Gastroesophageal sphincter (tissue), 4 donors: ENCODE measurements at regions not wholly inside any gene's neighbourhood (a gene's known extent, or its start where the extent isn't known, plus 50 kb on each side); places are given as distances from the start of the nearest gene placed in this dataset.

ENCODE experiments used
- ATAC-seq: fragments of 150-250 bp; one replicate; pipeline ENCODE4 v1.9.1; 2016; ENCODE audit warnings: mild to moderate bottlenecking, moderate library complexity
- H3K27ac ChIP-seq, 4 donors: fragments of 200-600 bp; sonication (generic) in 3 of 4; 1 replicate in 3 of 4; 2 replicates in 1 of 4; pipeline ENCODE4 v1.5.1; 2016 to 2019
- H3K27me3 ChIP-seq: fragments of 200-600 bp; sonication (generic); one replicate; pipeline ENCODE4 v1.5.1; 2019
- H3K36me3 ChIP-seq, 2 donors: fragments of 200-600 bp; sonication (generic); one replicate each; pipeline ENCODE4 v1.5.1; 2019; ENCODE audit warnings: control low read depth in 1 of 2
- H3K4me1 ChIP-seq, 3 donors: fragments of 200-600 bp; sonication (generic); 1 replicate in 2 of 3; 2 replicates in 1 of 3; pipeline ENCODE4 v1.5.1; 2016 to 2019; ENCODE audit warnings: control low read depth in 2 of 3
- H3K4me3 ChIP-seq, 2 donors: fragments of 200-600 bp; sonication (generic); one replicate each; pipeline ENCODE4 v1.5.1; 2019; ENCODE audit warnings: mild to moderate bottlenecking in 1 of 2, moderate library complexity in 1 of 2
- H3K9me3 ChIP-seq, 3 donors: fragments of 200-600 bp; sonication (generic); one replicate each; pipeline ENCODE4 v1.5.1; 2017 to 2019; ENCODE audit warnings: control low read depth in 2 of 3
- EP300 ChIP-seq: sonication (generic); formaldehyde crosslinking; IDR thresholded peaks from one replicate; pipeline ENCODE4 v1.6.1; 2017; ENCODE audit warnings: antibody characterized with exemption, mild to moderate bottlenecking
- POLR2A ChIP-seq, 2 donors: fragments of 450-650 bp; IDR thresholded peaks; one replicate each; pipeline ENCODE4 v1.6.1; 2017; ENCODE audit warnings: antibody characterized with exemption in 2 of 2, mild to moderate bottlenecking in 2 of 2, moderate library complexity in 1 of 2
- POLR2AphosphoS5 ChIP-seq: sonication (generic); formaldehyde crosslinking; IDR thresholded peaks from one replicate; pipeline ENCODE4 v1.6.1; 2017; ENCODE audit warnings: antibody characterized with exemption
- WGBS, 2 donors: methylation state at CpG; one replicate each; pipeline ENCODE4 v1.1.5; 2018; ENCODE audit warnings: low coverage in 1 of 2; 5-methylcytosine and 5-hydroxymethylcytosine counted together
- TF ChIP-seq, protein P1 (sequence below), 4 experiments: fragments of 200-600 bp in 2 of 4; fragments of 450-650 bp in 2 of 4; sonication (generic) in 1 of 4; IDR thresholded peaks; one replicate each; pipeline ENCODE4 v1.5.1; 2017 to 2019; ENCODE audit warnings: antibody characterized with exemption in 4 of 4, mild to moderate bottlenecking in 2 of 4, moderate library complexity in 2 of 4

- TF ChIP-seq, protein P1, sequence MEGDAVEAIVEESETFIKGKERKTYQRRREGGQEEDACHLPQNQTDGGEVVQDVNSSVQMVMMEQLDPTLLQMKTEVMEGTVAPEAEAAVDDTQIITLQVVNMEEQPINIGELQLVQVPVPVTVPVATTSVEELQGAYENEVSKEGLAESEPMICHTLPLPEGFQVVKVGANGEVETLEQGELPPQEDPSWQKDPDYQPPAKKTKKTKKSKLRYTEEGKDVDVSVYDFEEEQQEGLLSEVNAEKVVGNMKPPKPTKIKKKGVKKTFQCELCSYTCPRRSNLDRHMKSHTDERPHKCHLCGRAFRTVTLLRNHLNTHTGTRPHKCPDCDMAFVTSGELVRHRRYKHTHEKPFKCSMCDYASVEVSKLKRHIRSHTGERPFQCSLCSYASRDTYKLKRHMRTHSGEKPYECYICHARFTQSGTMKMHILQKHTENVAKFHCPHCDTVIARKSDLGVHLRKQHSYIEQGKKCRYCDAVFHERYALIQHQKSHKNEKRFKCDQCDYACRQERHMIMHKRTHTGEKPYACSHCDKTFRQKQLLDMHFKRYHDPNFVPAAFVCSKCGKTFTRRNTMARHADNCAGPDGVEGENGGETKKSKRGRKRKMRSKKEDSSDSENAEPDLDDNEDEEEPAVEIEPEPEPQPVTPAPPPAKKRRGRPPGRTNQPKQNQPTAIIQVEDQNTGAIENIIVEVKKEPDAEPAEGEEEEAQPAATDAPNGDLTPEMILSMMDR (IDR thresholded peaks at IDR 0.05): no peak
- Histone ChIP-seq H3K27ac (no peak overlapping the region), H3K9me3 (no peaks in the 10 kb centered on the region), H3K36me3 (no peaks in the 10 kb centered on the region), H3K4me3 (no peak overlapping the region), H3K27me3 (no peaks in the 10 kb centered on the region), H3K4me1 (no peaks in the 10 kb centered on the region)
- WGBS, 2 donors: 88 to 94% methylated on average over 2 of the region's 2 CpGs
- ATAC-seq: no peak
Observed at GRCh38 chr1:81052162-81052561, 748.6 kb upstream of the ADGRL2 start.

- Histone ChIP-seq H3K4me3 (no peak overlapping the region), H3K9me3 (no peaks in the 10 kb centered on the region), H3K27me3 (no peaks in the 10 kb centered on the region), H3K36me3 (no peaks in the 10 kb centered on the region), H3K27ac (no peak overlapping the region), H3K4me1 (no peaks in the 10 kb centered on the region)
- TF ChIP-seq, protein P1 (IDR thresholded peaks at IDR 0.05): no peak
- 85% methylated on average over 1 of the region's 1 CpG; no CpG with 5 or more reads in 1 of the 2 donors for WGBS, 2 donors
- no peak for ATAC-seq
Observed at GRCh38 chr1:81050390-81050789, 750.3 kb upstream of the ADGRL2 start.

DNA sequence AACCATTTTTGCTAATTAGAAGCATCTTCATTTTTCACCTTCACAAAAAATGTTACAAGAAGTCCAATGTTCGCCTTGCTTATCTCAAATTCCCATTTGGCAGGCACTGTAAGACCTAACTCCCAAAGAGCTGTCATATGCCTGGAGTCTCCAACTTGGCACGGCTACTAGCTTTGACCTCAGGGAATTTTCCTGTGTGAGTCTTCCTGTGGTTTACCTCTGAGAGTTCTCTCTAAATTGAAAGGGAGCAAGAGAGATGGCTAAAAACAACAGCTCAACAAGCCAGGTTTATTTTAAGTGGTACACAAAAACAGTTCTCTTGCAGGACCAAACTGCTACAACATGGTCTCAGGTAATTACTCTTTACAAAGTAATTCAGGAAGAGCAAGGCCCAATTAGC, 756.0 kb upstream of the ADGRL2 start:
- H3K4me3 ChIP-seq: no peak overlapping the region
- no peak for TF ChIP-seq EP300
- TF ChIP-seq POLR2A (IDR thresholded peaks at IDR 0.05): no peak
- TF ChIP-seq, protein P1 (IDR thresholded peaks at IDR 0.05): no peak
- TF ChIP-seq POLR2AphosphoS5: no peak
- no peaks in the 10 kb centered on the region for H3K9me3 ChIP-seq
- WGBS, 2 donors: 35 to 39% methylated on average over 2 of the region's 2 CpGs
- no peak for ATAC-seq
- H3K27ac ChIP-seq: no peak overlapping the region
- no peaks in the 10 kb centered on the region for H3K4me1 ChIP-seq
- no peaks in the 10 kb centered on the region for H3K36me3 ChIP-seq
- no peaks in the 10 kb centered on the region for H3K27me3 ChIP-seq

GRCh38 chr1:81042225-81042624, 758.5 kb upstream of the ADGRL2 start:
- Histone ChIP-seq H3K4me1 (no peaks in the 10 kb centered on the region), H3K27ac (no peak overlapping the region), H3K27me3 (no peaks in the 10 kb centered on the region), H3K4me3 (no peak overlapping the region), H3K9me3 (no peaks in the 10 kb centered on the region), H3K36me3 (no peaks in the 10 kb centered on the region)
- ATAC-seq: no peak
- WGBS, 2 donors: 44 to 61% methylated on average over 1 of the region's 1 CpG
- TF ChIP-seq, protein P1 (IDR thresholded peaks at IDR 0.05): no peak
- TF ChIP-seq EP300: no peak
- no peak for TF ChIP-seq POLR2A (IDR thresholded peaks at IDR 0.05)
- no peak for TF ChIP-seq POLR2AphosphoS5

DNA sequence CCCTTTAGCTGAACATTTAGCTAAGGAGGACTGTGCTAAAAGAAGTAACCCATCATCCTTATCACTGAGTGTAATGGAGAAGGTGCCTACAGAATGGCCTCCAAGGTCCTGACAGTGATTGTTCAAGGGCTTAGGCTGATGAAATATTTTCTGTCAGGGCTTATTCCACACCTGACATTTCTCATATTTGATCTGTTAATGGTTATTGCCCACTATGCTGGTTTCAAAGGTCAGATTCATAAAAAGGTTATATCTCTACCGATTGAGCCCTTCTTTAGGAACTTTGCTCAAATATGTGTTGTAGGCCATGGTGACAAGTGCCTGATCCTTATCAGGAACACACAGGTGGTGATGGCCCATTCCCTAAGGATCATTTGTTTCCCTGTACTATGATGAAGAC, 766.4 kb upstream of the ADGRL2 start:
- Histone ChIP-seq H3K4me3 (no peak overlapping the region), H3K4me1 (no peaks in the 10 kb centered on the region), H3K27ac (no peak overlapping the region), H3K9me3 (no peaks in the 10 kb centered on the region), H3K36me3 (no peaks in the 10 kb centered on the region), H3K27me3 (no peaks in the 10 kb centered on the region)
- TF ChIP-seq POLR2A (IDR thresholded peaks at IDR 0.05) (no peak), POLR2AphosphoS5 (no peak), EP300 (no peak)
- TF ChIP-seq, protein P1 (IDR thresholded peaks at IDR 0.05): no peak
- no peak for ATAC-seq
- WGBS, 2 donors: 63 to 80% methylated on average over 1 of the region's 1 CpG
